MG63 (cell line): ENCODE measurements at regions not wholly inside any gene's neighbourhood (a gene's known extent, or its start where the extent isn't known, plus 50 kb on each side); places are given as distances from the start of the nearest gene placed in this dataset.

ENCODE experiments used
- DNase-seq: peaks from one replicate; pipeline ENCODE4 v3.0.0-alpha.2; 2020
- H3K27me3 ChIP-seq: fragments of 250-450 bp; sonication (Bioruptor Pico); 2 replicates; pipeline ENCODE4 v1.5.1; 2020; ENCODE audit warnings: mild to moderate bottlenecking, moderate library complexity
- H3K36me3 ChIP-seq: fragments of 250-450 bp; sonication (Bioruptor Pico); 2 replicates; pipeline ENCODE4 v1.5.1; 2020; ENCODE audit warnings: mild to moderate bottlenecking, moderate library complexity
- H3K4me3 ChIP-seq: fragments of 250-450 bp; sonication (Bioruptor Pico); 2 replicates; pipeline ENCODE4 v1.5.1; 2020; ENCODE audit warnings: mild to moderate bottlenecking, moderate library complexity
- H3K9me3 ChIP-seq: fragments of 250-450 bp; sonication (Bioruptor Pico); 2 replicates; pipeline ENCODE4 v1.5.1; 2020; ENCODE audit warnings: mild to moderate bottlenecking, moderate library complexity

DNA sequence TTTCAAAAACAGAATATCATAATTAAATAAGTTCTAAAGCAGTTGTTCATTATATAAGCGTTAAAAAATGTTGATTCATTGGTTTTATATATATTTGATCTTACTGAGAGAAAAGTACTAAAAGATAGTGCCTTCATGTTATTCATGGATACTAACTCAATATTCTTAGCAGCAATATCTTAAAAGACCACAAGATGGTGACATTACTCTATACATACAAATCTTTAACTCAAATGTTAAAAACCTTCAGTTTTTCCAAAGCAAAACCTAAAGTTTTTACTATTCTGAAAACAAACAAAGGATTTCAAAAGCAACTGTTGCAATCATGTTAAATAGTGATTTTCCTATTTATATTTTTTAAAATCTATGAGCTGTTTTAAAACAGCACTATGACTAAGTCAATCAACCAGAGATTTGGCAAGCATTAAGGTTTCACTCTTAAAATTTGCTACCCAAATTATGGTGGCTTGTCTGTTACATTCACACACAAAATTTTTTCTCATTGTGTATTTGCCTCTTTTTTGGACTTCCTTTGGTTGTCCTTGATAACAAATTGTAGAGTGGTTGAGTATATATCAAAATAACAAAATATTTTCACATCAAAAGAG lies 50.1 kb upstream of the RERGL start:
- DNase-seq: no peak
- H3K27me3 ChIP-seq: no peaks in the 10 kb centered on the region
- H3K4me3 ChIP-seq: no peak overlapping the region
- H3K36me3 ChIP-seq: no peaks in the 10 kb centered on the region
- no peaks in the 10 kb centered on the region for H3K9me3 ChIP-seq
